T-helper 22 cell (primary cell): ENCODE measurements at regions not wholly inside any gene's neighbourhood (a gene's known extent, or its start where the extent isn't known, plus 50 kb on each side); places are given as distances from the start of the nearest gene placed in this dataset.
"Not testable (repeated sequence)": the region's sequence is repeated elsewhere in the genome, so short reads cannot be mapped to it uniquely, and the experiment has no call there.

Experiments
- DNase-seq: peaks from one replicate; pipeline ENCODE4 v3.0.0-alpha.2; 2020; ENCODE audit warnings: low read depth

DNA sequence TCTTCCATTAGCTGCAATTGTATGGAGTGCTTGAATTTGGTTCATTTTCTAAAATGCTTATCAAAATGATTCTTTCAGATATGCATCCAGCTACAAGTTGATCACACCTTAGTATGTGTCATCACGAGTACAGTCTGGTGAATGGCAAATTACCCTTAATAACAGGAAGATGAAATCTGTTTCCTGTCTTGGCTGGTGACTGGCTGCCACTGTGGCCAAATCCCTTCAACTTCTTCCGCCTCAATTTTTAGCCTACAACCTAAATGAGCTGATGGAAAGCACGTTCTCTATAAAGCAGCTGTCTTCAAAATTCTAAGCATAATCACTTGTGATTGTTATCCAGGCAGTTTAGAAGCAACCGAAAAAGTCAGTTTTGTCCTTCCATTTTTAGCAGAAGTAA is 387.1 kb upstream of the NECTIN3 start:
- no peak for DNase-seq

DNA sequence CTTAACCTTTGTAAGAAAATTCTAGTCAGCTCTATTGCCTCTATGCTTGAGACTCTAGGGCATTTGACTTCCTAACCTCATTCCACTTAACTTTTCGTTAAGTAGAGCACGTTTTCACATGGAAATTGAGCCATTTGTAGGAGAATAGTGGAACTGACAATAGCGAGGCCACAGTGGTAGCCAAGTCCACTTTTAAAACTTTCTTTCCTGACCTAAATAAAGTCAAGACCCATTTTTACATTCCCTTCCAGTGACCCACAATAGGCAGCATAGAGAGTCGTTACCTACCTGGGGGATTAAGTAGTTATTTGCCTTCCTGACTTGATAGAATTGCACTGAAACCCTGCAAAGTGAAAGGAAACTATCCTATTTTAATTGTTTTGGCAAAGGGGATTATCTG is 386.0 kb upstream of the NECTIN3 start:
- DNase-seq = no peak

DNA sequence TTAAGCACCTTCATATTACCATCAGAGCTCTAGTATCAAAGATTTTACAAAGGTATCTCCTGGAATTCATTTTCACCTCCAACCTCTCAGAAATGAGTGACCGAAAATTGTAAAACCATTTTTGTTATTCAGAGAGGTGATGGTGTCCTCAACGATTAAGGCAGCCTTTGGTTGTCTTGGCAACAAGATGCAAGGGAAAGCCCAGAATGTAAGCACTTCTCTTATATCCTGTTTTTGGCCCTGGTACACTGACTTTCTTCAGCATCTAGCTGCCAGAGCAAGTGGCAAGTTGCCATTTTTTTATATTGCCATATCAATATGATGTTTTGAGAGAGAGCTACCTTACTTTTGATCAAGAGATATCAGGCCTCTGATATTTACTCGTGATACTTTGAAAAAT is 384.9 kb upstream of the NECTIN3 start:
- DNase-seq = no peak

DNA sequence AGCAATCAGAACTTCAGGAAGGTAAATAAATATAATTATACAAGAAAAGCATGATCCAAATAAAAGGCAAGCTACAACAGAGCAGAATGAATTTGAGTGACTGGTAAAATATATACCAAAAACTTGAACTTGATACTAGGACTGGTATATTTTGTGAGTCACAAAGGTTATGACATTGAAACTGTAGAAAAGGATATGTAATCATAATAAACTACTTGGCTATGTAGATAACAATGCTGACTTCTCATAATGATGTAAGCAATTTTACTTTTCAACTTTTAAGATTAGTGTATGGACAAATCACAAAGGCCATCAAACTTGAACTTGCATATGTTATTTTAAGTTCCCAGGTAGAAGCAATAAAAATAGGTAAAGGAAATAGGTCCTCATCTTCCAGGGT is 384.5 kb upstream of the NECTIN3 start:
- no peak for DNase-seq

DNA sequence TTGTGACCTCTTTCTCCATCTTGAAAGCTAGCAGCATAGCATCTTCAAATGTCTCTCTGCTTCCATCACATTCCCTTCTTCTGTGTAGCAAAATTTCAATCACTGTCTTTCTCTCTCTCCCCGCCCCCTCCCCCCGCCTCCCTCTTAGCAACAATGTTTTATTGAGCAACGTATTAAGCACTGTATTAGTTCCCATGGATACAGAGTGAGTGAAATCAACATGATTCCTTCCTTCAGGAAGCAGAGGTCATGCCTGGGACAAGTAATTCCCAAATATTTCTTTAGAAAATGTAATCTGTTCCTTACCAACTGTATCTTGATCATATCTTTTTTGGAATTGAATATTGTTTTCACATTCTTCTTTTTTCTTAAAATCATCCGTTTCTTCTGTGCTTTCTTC is 373.7 kb upstream of the NECTIN3 start:
- no peak for DNase-seq

DNA sequence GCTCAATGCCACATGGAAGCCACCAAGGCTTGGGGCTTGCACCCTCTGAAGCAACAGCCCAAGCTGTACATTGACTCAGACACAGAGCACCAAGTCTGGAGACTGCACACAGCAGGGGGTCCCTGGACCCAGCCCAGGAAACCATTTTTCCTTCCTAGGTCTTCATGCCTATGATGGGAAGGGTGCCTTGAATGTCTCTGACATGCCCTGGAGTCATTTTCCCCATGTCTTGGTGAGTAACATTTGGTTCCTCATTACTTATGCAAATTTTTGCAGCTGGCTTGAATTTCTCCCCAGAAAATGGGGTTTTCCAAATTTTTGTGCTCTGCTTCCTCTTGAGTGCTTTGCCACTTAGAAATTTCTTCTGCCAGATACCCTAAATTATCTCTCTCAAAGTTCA is 367.3 kb upstream of the NECTIN3 start:
- DNase-seq = not testable (repeated sequence)

DNA sequence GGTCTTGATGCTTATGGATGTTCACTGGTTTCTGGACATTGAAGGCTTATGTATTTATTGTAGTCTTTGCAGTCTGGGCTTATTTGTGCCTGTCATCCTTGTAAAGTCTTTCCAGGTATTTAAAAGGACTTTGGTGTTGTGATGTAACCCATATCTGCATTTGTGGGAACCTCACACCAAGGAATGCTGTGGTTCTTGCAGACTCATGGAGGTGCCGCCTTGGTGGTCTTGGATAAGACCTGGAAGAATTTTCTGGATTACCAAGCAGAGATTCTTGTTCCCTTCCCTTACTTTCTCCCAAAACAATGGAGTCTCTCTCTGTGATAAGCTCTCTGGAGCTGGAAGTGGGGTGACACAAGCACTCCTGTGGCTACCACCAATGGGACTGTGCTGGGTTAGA is 363.5 kb upstream of the NECTIN3 start:
- no peak for DNase-seq

DNA sequence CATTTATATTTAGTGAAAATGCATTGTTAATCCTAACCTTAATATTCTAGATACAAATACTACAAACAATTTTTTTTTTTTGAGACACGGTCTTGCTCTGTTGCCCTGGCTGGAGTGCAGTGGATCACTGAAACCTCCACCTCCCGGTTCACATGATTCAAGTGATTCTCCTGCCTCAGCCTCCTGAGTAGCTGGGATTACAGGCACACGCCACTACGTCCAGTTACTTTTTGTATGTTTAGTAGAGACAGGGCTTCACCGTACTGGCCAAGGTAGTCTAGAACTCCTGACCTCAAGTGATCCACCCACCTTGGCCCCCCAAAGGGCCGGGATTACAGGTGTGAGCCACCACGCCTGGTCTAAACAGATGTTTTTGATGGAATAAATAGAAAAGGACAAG is 361.5 kb upstream of the NECTIN3 start:
- DNase-seq = no peak

DNA sequence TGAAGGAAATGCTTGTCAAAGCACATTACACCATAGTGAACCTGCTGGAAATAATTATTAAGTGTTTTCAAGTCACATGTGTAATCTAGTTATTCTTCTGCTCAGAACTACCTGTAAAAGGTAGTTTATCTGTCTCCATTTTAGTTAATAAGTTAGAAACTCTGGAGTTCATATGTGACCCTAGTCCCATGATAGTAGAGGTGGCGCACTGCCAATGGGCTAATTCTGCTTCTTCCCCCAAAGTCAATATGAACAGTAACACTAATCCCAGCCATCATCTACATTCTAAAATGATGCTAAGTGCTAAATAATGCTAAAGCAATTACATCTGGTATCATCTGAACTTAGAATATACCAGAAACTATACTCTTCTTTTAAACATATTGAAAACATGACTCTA is 361.0 kb upstream of the NECTIN3 start:
- no peak for DNase-seq

DNA sequence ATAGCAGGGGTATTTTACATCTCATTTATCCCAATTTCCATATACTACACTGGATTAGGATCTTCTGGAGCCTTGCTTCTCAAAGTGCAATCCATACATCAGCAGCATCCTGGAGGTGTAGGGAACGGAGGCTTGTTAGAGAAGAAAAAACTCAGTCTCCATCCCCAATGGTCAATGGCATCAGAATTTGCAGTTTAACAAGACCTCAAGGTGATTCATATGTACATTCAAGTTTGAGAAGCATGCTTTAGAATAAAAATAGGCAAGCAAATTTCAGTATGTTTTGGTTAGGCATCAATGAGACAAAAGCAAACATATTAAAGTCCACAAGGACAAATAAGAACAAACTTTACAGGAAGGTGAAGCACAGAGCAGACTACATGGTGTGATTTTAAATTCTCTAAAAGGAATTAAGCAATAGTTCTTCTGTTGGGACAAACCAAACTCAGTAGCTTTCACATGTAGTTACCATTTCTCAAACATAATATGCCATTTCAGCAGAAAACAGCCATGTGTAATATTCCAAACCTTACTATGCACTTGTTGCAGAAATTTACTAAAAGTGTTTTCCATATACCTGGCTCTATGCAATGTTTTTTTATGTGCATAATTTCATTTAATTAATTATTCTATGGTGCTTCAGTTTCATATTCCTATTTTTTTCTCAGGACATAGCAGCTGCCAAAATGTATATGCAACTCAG is 360.3 kb upstream of the NECTIN3 start:
- DNase-seq = no peak

DNA sequence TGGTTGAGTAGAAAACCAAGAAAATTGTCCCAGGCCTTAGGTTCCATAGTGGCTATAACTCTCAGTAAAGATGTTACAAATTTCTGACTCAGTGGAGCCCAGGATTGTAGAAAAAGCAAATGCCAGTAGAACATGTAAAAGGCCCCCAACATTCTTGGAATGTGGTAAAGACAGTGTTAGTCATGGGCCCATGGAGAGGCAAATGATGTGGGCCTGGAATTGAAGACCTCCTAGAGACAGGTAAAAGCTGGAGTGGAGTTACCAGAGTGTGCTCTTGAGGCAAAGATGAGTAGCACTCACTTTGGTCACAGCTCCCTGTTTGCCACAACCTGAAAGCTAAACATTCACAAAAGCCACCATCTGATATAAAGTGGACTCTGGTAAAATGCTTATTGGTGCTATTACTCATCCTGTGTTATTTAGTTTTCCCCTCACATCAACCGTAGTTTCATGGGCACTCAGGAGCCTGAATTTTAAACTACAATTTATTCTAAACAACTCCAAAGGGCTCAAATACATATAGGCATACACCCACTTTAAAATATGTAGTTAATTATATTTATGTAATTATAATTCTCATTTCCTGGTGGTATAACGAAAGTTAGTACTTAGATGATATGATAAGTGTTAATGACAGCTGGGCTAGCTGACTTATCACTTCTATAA is 359.6 kb upstream of the NECTIN3 start:
- DNase-seq = no peak

DNA sequence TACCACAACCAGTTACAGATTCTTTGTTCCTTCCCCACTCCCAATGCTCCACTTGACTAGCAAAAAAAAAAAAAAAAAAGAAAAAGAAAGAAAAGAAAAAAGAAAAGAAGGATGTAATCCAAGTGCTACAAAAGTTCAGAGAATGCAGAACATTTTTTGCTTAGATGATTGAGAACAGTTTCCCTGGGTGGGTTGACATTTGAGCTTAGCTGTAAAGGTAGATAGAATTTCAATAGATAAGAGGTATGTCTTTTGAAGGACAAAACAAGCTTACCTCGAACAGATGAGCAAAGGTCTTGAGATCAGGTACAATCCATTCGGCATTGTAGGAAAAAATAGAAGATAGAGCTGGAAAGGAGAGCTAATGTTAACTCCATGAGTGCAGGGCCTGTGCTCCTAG is 344.6 kb upstream of the NECTIN3 start:
- DNase-seq = no peak

DNA sequence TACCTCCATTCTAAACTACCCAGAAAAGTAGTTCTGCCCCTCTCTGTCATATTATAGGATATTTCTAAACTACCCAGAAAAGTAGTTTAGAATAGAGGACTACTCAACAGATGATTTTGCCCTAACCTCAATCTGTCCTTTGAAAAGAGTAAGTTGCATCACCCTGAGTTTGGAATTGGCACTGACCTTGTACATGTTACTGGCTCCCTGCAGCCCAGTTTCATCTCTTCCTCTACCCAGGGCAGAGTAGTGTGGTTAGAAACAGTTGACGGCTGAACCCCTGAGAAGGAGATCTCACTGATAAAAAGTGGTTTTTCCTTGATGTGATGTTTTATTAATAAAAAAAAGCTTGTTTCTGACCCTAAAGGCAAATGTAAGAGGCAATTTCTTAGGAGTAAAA is 340.5 kb upstream of the NECTIN3 start:
- no peak for DNase-seq

DNA sequence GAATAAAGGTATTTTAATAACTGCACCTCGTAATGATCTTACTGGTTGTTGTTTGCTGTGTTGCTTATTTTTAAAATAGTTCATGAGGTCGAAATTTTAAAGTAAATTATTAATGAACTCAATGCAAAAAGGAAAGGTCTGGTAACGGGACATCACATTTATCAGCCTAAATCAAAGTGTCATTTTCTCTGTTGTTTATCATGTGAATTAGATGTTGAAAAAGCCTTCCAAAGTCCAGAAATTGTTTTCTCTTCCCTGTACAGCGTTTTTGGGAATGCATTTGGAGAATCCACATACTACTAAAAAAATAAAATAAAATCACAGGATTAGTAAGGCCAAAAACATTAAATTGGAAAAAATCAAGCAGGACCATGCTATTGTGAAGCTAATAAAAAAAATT is 339.2 kb upstream of the NECTIN3 start:
- no peak for DNase-seq

DNA sequence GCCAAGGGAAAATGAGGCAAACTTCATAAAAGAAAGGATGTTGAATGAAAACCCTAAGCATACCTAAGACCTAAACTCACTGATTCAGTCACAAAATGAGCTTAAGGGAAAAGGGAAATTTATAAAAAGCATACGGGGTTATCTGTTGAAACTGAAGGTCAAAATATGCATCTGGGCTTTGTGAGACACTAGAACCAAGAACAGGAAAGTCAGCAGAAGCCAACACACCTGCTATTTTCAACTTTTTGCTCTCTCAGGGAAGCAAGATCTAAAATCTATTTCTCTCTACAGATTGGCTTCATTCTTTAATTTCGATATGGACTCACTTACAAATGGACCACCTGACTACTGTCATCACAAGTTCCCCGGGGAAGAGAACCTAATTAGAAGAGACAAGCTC is 338.6 kb upstream of the NECTIN3 start:
- no peak for DNase-seq

DNA sequence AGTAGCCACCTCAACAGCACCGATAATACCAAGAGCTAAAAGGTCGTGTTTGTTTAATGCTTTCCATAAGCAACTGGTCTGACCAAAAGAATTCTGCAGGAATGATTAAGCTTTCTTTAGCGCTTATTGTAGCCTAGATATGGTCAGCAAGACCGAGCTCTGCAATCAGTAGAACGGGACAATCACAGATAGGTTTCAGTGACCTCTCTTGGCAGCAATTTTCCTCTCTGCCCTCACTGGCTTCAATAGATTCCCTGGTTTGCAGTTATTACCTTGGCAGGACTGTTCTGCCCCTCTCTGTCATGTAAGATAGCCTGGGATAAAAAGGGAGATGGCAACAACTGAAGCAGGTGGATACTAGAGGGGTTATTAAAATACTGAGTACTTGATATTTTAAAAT is 337.1 kb upstream of the NECTIN3 start:
- DNase-seq = no peak

DNA sequence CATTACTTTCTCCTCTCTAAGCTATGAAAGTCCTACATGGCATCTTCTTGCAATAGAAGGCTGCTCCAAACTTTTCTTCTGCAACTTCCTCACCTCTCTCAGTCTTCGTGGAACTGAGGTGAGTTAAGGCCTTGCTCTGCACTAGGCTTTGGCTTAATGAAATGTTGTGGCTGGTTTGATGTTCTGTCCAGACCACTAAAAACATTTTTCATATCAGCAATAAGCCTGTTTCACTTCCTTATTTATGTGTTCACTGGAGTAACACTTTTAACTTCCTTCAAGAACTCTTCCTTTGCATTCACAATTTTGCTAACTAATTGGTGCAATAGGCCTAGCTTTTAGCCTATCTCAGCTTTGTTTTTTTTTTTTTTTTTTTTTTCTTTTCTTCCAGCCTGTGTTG is 335.3 kb upstream of the NECTIN3 start:
- no peak for DNase-seq

DNA sequence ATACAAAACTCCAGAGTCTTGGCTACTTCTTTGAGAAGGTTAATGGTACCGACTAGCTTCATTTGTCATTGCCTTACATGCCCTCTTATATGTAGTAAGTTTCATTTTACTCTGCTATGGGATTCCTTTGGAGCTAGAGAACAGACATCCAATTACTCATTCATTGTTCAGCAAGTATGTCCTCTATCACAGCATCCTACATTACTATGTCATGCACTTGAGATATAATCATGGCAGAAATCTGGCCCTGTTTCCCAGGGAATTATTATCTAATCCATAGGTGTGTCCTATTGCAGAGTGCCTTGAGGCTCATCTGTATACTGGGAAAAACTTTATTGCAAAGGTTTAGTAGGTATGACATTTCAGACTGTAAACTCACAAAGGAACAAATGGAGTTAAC is 333.1 kb upstream of the NECTIN3 start:
- no peak for DNase-seq

DNA sequence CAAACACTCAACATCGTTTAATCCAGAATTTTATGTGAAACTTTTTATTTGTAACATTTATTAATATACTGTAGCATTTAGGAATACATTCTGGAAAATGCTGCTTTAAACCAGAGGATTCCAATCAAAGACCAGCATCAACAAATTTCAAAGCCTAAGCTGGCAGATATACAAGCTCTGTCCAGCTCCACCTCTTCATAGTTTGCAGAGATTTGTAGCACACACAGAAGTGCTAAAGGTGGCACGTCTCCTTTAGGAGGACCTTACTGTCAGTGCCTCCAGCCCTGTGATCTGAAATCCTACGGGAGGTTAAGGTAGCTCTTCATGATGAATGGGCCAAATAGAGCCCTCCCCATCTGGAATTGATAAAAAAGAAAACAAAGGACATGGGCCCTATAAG is 329.7 kb upstream of the NECTIN3 start:
- no peak for DNase-seq

DNA sequence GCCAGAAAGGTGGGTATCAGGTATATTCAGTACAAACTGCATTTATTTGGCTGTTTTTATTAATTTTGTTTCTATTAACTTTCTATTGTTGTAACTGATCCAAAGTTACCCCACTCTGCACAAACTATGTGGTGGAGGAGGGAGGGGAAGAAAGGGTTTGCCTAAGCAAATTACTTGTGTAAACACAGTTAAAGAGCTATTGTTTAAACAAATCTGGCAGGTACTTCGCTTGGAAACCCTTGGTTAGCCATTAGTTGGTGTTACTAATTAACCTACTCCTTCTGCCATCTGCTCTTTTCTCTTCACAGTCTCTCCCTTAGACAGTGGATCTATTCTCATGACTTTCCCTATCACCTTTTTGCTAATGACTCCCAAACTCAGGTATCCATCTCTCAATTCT is 328.4 kb upstream of the NECTIN3 start:
- no peak for DNase-seq

DNA sequence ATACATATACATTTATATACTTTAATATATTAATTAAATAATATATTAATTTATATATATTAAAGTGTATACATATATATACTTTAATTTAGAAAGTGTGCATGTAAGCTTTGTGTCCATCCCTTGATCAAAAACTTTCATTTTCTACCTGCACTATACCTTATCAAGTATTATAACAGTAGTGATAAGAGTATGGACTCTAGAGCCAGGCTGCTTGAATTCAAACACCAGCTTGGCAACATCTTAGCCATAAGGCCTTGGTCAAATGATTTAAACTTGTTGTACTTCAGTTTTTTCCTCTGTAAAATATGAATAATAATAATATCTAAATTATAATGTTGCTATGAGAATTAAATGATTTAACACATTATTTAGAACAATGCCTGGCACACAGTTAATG is 327.6 kb upstream of the NECTIN3 start:
- no peak for DNase-seq

DNA sequence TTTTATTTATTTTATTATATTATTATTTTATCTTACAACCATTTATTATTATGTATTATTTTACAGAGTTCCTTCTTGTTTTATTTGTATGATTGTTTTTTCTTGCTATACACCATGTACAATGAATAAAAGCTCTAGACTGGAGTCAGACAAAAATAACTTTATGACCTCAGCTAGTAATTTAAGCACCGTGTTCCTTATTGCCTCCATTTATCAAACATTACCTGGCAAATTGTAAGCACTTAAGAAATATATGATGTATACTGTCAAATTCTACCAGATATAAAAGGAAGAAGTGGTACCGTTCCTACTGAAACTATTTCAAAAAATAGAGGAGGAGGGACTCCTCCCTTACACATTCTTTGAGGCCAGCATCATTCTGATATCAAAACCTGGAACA is 326.9 kb upstream of the NECTIN3 start:
- no peak for DNase-seq

DNA sequence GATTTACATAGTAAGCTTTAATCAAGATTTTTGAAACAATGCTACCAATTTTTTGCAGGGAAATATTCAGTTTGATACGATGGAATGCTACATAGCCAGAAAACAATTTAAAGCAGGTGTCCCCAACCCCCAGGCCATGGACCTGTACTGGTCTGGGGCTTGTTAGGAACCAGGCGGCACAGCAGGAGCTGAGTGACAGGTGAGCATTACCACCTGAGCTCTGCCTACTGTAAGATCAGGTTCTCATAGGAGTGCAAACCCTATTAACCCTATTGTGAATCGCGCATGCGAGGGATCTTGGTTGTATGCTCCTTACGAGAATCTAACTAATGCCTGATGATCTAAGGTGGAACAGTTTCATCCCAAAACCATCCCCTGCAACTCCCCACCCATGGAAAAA is 322.6 kb upstream of the NECTIN3 start:
- DNase-seq = no peak

DNA sequence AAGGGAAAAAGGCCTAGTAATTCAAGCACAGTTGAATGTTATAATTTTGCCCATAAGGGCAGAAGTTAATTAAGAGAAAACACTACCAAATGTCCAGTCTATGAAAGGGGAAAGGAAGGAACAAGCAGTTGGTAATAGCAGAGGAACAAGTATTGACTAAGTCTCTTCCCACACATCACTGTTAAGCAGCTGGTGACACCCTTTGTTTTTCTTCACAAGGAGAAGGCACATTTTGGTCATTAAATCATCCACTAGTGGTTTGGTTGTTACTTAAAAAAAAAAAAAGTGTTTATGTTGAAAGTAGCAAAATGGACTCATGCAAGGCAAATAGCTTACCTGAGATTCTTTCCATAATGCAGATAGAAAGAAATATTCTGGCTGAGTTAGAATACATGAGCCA is 321.4 kb upstream of the NECTIN3 start:
- DNase-seq = no peak
